Panc1 (cell line): ENCODE measurements at regions not wholly inside any gene's neighbourhood (a gene's known extent, or its start where the extent isn't known, plus 50 kb on each side); places are given as distances from the start of the nearest gene placed in this dataset.

Experiments used
- ATAC-seq: fragments of 200-7000 bp; cut with Tn5 transposase; 2 replicates; pipeline ENCODE4 v1.9.1; 2020; ENCODE audit warnings: mild to moderate bottlenecking, moderate library complexity
- BruUV-seq: library from RNA; stranded (reverse); fragments of 400-500 nt; replicated peaks from 2 replicates; lab custom pipeline; 2021; lab: Mats Ljungman, UMichigan
- CTCF ChIA-PET: fragments of 300-600 bp; sonication (Branson Sonifier 250); formaldehyde crosslinking; loops from one replicate; lab custom pipeline; 2022; ENCODE audit warnings: antibody characterized with exemption; lab: Charles Lee
- POLR2A ChIA-PET: fragments of 300-600 bp; sonication (Branson Sonifier 250); formaldehyde crosslinking; loops from one replicate; lab custom pipeline; 2022; ENCODE audit warnings: antibody characterized with exemption; lab: Charles Lee
- DNase-seq: peaks from one replicate; pipeline ENCODE4 v3.0.0-alpha.2; 2010; ENCODE audit warnings: low read depth, low spot score
- H3K27ac ChIP-seq: 2 replicates; pipeline ENCODE4 v1.5.1; 2011; ENCODE audit warnings: mild to moderate bottlenecking, low read length, inconsistent platforms
- H3K27me3 ChIP-seq: fragments of 200-500 bp; sonication (Bioruptor generic); 2 replicates; pipeline ENCODE4 v1.6.0; 2014; ENCODE audit warnings: low read length, inconsistent platforms; ENCODE audit not compliant: control insufficient read depth, insufficient read depth
- H3K36me3 ChIP-seq: fragments of 200-500 bp; sonication (Bioruptor generic); 2 replicates; pipeline ENCODE4 v1.5.1; 2014; ENCODE audit warnings: inconsistent platforms, mild to moderate bottlenecking, low read length, moderate library complexity; ENCODE audit not compliant: control insufficient read depth, insufficient read depth
- H3K4me1 ChIP-seq: 2 replicates; pipeline ENCODE4 v1.5.1; 2011; ENCODE audit warnings: inconsistent platforms, mild to moderate bottlenecking, low read length, moderate library complexity; ENCODE audit not compliant: control insufficient read depth, insufficient read depth
- H3K4me3 ChIP-seq, 2 experiments: 2 replicates each; pipeline ENCODE4 v1.5.1; 2011 to 2012; ENCODE audit warnings: low read depth in 2 of 2, low read length in 2 of 2, mild to moderate bottlenecking in 2 of 2, inconsistent platforms in 1 of 2, moderate library complexity in 1 of 2
- H3K9me3 ChIP-seq: fragments of 200-500 bp; sonication (Bioruptor generic); 2 replicates; pipeline ENCODE4 v1.5.1; 2014; ENCODE audit warnings: low read depth, mild to moderate bottlenecking, inconsistent platforms, low read length, moderate library complexity; ENCODE audit not compliant: control insufficient read depth, insufficient read depth
- CTCF ChIP-seq: fragments of 450-650 bp; IDR thresholded peaks from 2 replicates; pipeline ENCODE4 v1.5.1; 2017; ENCODE audit warnings: mild to moderate bottlenecking
- POLR2AphosphoS5 ChIP-seq: IDR thresholded peaks from 2 replicates; pipeline ENCODE4 v1.6.1; 2012; ENCODE audit warnings: mild to moderate bottlenecking, low read depth, low read length, moderate library complexity
- REST ChIP-seq, 2 experiments: IDR thresholded peaks; 2 replicates each; pipeline ENCODE4 v1.6.1; 2011 to 2012; ENCODE audit warnings: low read depth in 2 of 2, control low read depth in 1 of 2, low read length in 1 of 2, mild to moderate bottlenecking in 1 of 2, moderate library complexity in 1 of 2; ENCODE audit not compliant: insufficient read depth in 1 of 2
- SIN3A ChIP-seq: IDR thresholded peaks from 2 replicates; pipeline ENCODE4 v1.6.1; 2012; ENCODE audit warnings: low read depth, mild to moderate bottlenecking, low read length, moderate library complexity, borderline replicate concordance; ENCODE audit not compliant: insufficient read depth
- TCF7L2 ChIP-seq: IDR thresholded peaks from 2 replicates; pipeline ENCODE4 v1.6.1; 2011; ENCODE audit warnings: mild to moderate bottlenecking, low read depth, low read length, inconsistent platforms
- in situ Hi-C: cut with HindIII; loops from 2 replicates; pipeline ENCODE4 v1.10.0; 2016; ENCODE audit warnings: low sequenced_read_pairs, low pct_unique_long_range_greater_than_20kb
- intact Hi-C: fragments of 100-400 bp; cut with micrococcal nuclease; formaldehyde crosslinking; loops from one replicate; pipeline ENCODE4 v1.10.0; 2022; ENCODE audit not compliant: unreplicated experiment

DNA sequence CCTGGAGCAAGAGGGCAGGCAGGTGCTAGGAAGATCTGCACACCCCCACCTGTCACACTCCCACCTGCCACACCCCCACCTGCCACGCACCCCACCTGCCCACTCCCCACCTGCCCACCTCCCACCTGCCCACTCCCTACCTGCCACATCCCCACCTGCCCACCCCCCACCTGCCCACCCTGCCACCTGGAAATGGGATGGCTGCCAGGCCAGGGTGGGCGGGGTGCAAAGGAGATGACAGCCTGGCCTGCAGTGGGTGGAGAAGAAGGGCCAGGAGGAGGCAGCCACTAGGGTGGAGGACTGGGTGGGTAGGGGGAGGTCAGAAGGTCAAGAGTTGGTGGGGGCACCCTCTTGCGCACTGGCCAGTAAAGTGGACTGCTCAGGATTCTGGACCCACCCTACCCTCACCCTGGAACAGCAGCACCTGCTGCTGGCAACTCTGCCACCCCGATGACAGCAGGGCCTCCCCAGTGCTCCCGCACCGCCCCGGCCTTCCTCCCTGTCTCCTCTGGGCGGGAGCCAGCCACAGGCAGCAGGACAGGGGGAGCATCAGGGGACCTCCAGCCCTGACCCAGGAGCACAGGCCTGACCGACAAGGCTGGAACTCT is 66.8 kb upstream of the NKX1-1 start:
- H3K4me1 ChIP-seq, result no peaks in the 10 kb centered on the region
- POLR2A ChIA-PET, result no interaction called here
- BruUV-seq, result no TSS peak
- no peaks in the 10 kb centered on the region for H3K36me3 ChIP-seq
- H3K27ac ChIP-seq, result no peak overlapping the region
- no peaks in the 10 kb centered on the region for H3K9me3 ChIP-seq
- in situ Hi-C loops (no loop called here), intact Hi-C loops (no loop called here)
- H3K27me3 ChIP-seq, result no peaks in the 10 kb centered on the region
- ATAC-seq, result no peak
- no peak for DNase-seq
- no peak overlapping the region for H3K4me3 ChIP-seq
- TF ChIP-seq SIN3A, result no peak
- TF ChIP-seq TCF7L2, result no peak
- no peak for TF ChIP-seq REST (IDR thresholded peaks at IDR 0.05; ENCODE audit: insufficient read depth in 1 of 2, low read depth in 2 of 2, low read length in 1 of 2)
- TF ChIP-seq CTCF, result no peak
- no peak for TF ChIP-seq POLR2AphosphoS5
- CTCF ChIA-PET, result no interaction called here

DNA sequence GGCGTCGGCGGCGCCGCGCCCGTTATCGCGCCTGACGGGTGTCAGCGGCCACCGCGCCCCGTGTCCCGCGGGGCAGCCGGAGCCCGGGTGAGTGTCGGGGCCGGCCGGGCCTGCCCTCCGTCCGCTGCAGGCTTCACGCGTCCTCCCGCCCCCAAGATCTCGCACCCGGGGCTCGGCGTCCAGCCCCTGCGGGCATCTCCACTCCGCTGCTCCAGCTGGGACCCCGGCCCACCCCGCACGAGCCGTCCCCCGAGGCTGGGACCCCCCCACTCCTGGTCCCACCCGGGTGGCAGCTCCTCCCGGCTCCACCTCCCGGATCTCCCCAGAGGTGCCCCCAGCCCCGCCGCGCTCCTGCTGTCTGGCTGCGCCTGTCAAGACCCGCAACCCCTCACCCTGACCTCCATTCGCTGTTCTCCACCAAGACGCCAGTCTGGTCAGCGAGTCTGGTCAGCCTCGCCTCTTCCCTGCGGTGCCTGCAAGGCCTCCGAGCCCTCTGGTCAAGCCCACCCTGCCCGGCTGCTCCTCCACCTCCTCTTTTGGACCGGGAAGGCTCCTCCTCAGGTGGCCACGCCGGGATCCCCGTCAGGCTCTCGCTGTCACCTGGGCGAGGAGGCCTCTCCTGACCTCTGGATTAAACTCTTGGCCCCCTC is 66.0 kb upstream of the NKX1-1 start:
- DNase-seq (no peak), ATAC-seq (no peak)
- in situ Hi-C loops (no loop called here), intact Hi-C loops (no loop called here)
- ChIA-PET CTCF (no interaction called here), POLR2A (no interaction called here)
- TF ChIP-seq REST (IDR thresholded peaks at IDR 0.05; ENCODE audit: insufficient read depth in 1 of 2, low read depth in 2 of 2, low read length in 1 of 2), result no peak
- Histone ChIP-seq H3K27ac (no peak overlapping the region), H3K4me1 (no peaks in the 10 kb centered on the region), H3K4me3 (no peak overlapping the region), H3K36me3 (no peaks in the 10 kb centered on the region), H3K27me3 (no peaks in the 10 kb centered on the region), H3K9me3 (no peaks in the 10 kb centered on the region)
- no TSS peak for BruUV-seq
